Activated CD4-positive, alpha-beta T cell treated with anti-CD3 and anti-CD28 coated beads, Interleukin-10, Interleukin-2, amounts not matched to agents 100 ng/mL and 50 ng/mL, durations not matched to agents 16 hours and 8 hours (primary cell): ENCODE measurements at regions not wholly inside any gene's neighbourhood (a gene's known extent, or its start where the extent isn't known, plus 50 kb on each side); places are given as distances from the start of the nearest gene placed in this dataset.
"Not testable (repeated sequence)": the region's sequence is repeated elsewhere in the genome, so short reads cannot be mapped to it uniquely, and the experiment has no call there.

Experiments used
- DNase-seq: peaks from one replicate; pipeline ENCODE4 v3.0.0-alpha.2; 2020

DNA sequence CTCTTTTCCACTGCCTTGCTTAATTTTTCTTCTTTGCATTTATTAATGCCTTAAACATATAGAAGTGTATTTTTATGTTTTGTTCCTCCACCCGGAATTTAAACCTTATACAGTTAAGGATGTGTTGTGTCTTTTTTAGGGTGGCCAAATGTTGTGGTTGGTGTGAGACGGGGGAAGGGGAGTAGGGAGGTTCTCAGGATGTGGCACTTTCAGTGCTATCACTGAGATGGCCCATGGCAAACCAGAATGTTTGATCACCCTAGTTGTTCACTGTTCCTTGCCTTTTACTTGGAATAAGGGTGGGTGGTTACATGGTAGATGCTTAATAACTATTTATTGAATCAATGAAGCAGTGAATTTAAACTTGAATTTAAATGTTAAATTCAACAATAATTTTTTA, 216.0 kb upstream of the SLITRK1 start:
- no peak for DNase-seq

DNA sequence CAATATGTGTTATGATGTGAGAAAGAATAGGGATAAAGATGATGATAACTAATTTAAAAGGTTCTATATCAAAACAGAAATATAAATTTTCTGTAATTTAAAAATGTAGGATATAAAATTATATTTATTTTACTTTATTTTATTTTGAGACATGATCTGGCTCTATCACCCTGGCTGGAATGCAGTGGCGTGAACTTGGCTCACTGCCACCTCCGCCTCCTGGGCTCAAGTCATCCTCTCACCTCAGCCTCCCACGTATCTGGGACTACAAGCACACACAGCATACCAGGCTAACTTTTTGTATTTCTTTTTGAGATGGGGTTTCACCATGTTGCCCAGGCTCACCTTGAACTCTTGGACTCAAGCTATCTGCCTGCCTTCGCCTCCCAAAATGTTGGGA, 214.9 kb upstream of the SLITRK1 start:
- no peak for DNase-seq

DNA sequence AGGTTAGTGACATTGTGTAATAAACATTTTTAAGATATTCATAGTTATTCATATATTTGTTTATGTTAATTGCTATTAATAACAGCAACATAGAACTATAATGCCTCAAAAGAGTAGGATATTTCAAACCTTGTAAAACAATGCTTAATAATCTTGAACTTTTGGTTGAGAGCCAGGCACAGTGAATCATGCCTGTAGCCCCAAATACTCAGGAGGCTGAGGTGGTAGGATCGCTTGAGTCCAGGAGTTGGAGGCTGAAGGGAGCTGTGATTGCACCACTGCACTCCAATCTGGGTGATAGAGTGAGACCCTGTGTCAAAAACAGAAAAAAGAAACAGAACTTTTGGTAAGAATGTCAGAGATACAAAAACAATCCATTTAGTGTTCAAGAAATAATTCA, 213.9 kb upstream of the SLITRK1 start:
- no peak for DNase-seq

DNA sequence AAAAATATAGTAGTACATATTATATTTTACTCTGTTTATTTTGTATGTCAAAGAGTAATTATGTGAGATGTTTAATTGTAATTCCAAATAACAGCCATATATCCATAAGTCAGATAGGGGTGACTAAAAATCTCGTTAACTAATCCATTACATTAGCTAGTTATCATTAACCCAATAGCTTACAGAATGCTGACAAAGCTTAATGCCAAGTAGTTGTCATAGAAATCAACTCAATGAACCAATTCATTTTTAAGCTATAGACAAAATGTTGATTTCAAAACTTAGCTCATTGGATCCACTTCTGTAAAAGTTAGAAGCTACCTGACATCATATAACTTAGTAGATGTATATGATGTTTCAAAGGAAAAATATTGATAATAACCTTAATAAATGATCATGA, 206.7 kb upstream of the SLITRK1 start:
- DNase-seq, result no peak

DNA sequence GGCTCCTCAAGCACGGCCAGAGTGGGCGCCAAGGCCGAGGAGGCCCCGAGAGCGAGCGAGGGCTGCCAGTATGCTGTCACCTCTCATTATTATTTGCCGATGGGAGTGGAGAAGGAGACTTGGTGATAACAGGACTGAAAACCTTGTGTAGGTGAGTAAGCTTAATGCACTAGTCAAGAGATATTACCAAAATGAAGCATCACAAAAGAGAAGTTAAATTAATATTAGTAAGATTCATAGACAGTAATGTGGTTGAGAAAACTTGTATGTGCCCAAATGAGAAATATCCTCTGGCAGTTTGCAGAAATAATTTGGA, 204.5 kb upstream of the SLITRK1 start:
- no peak for DNase-seq

DNA sequence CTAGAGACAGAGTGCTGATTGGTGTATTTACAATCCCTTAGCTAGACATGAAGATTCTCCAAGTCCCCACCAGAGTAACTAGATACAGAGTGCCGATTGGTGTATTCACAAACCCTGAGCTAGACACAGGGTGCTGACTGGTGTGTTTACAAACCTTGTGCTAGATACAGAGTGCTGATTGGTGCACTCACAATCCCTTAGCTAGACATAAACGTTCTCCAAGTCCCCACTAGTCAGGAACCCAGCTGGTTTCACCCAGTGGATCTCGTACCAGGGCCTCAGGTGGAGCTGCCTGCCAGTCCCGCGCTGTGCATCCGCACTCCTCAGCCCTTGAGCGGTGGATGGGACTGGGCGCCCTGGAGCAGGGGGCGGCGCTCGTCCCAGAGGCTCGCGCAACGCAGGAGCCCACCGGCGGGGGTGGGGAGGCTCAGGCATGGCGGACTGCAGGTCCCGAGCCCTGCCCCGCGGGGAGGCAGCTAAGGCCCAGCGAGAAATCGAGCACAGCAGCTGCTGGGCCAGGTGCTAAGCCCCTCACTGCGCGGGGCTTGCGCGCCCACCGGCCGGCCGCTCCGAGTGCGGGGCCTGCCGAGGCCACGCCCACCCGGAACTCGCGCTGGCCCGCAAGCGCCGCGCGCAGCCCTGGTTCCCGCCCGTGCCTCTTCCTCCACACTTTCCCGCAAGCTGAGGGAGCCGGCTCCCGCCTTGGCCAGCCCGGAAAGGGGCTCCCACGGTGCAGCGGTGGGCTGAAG, 204.0 kb upstream of the SLITRK1 start:
- not testable (repeated sequence) for DNase-seq

DNA sequence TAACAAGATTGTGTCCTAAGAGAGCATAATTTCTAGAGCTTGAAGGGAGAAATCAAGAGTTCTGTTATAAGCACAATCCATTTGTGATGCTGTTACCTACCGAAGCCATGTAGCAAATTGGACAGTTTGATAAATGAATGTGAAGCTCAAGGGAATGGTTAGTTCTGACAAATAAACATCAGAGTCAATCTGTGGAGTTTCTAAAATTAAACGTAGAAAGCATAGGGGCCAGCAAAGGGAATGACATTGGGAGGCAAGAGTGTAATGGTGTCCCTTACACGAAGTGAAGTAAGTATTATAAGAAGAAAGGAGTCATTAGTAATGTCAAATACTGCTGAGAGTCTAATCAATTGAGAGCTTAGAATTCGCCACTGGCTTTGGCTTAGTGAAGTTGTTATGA, 200.2 kb upstream of the SLITRK1 start:
- no peak for DNase-seq

DNA sequence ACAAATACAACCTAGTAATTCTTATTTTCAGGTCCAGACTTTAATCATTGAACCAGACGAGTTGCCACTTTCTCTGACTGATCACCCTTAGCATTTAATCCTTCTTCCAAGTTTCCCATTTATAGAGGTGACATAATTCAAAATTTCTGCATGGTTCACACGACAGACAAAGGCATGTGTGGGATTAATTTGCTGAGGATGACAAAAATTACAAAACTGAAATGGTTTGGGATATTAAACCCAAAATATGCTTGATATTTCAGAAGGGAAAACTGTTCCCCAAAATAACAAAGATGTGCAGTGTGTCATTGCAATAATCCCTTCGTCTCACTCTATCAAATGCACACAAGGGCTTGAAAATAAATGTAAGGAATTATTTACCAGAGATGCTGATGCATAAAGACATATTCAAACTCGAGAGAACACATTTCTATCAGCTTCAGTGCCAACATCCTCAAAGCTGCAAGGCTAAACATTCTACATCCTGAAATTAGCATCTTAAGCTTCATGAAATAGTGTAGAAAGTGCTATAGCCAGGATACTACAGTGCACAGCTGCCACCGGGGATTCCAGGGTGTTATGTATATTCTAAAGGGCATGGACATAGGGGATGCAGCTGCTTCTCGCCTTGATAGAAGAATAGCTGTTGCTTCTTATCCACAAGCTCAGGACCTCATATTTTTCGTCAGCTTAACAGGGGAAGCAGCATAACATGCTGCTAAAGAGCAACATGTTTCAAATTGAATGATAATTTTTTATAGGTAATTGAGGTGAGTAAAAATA, 198.7 kb upstream of the SLITRK1 start:
- DNase-seq, result no peak

DNA sequence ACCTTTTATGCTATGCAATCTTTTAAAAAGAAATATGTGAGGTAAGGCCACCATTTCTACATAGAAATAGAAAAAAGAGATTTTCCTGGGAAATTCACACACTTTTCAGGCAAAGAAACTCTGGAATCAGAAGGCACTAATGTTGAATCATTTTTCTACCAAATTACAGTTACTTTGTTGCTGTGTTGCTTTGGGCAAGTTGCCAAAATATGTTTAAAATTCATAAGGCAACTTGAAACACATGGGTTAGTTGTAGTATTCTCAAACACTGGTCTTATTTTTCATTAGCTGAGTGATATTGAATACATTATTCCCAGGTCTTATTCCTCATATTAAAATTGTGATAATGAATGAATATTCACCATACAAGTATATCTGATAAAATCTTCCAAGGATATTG, 195.0 kb upstream of the SLITRK1 start:
- DNase-seq, result no peak

DNA sequence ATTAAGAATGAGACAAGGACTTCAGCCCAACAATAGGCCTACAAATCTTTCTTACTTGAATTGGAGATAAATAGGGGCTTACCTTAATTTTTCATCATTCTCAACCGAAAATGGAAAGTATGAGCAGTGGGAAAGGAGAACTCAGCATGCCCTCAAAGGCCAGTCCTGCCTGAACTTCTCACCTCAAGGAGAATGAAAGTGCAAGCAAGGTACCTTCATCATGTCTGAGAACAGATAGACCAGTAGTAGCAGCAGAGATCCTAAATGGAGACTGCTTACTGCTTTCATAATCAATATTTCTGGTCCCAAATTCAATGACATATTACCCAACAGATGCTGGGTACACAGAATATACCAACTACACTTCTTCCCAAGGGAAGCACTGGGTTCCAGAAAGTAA, 194.0 kb upstream of the SLITRK1 start:
- DNase-seq, result no peak

DNA sequence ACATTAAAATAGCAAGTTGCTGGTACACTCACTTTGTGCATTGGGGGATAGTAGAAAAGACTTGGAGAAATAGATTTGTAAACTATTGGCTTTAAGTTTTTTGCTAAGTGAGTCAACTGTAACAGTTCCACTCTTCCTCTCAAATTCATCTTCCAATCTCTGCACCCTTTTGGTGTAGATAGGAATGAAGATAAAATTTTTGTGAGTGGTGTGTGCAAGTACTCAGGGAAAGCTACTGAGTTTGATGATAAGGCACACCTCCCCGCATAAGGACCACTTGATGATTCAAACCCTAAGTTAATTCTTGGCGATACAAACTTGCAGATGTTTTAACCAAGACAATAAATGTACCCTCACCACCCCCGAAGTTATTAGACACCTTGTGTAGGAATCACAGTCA, 168.3 kb upstream of the SLITRK1 start:
- DNase-seq, result no peak

DNA sequence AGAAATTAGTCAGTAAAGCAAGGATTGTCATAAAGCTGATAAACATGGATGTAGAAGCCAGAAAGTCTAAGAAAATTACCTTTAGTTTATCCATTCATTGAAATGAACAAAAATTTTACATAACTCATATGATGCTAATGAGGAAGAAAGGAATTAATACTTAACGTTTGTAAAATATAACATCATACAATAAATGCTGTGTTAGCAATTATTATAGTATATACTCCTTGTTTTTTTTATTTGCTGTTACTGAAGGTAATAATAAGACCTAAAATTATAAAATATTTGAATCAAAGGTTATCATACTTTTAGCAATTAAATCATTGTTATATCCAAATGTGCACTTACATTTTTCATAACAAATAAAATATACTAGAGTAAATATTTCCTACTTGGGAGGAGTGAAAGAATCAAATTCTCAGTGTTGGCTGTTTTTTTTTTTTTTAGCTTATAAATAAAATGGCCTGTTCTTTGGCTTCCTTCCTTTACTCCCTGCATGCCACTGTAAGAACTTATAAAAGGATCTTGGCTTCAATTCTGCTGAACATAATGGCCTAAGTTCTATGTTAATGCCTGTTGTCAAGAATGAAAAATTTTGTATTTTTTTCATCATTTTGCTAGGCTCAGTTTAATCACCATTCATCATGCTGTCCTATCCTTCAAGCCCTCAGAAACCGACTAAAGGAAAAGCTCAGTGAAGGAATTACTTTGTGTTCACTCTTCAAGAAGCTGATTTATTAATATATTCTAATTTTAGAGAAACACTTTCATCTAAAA, 167.4 kb upstream of the SLITRK1 start:
- DNase-seq, result no peak

DNA sequence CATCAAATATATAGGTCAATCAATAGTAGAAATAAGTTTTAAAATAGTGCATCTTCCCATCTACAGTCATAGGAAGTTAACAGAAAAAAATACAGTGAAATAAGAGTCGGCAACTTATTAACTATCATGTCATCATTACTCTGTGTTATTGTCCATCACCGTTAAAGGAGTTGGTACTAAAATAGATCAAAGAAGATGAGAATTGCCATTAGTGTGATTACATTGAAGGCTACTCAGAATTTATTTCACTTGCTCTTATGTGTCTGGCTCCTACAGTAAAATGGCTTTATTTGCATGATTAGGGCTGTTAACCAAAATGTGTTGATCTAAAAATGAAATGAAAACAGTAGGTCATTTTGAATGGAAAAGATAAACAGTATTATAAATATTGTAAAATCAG, 162.5 kb upstream of the SLITRK1 start:
- DNase-seq, result no peak

DNA sequence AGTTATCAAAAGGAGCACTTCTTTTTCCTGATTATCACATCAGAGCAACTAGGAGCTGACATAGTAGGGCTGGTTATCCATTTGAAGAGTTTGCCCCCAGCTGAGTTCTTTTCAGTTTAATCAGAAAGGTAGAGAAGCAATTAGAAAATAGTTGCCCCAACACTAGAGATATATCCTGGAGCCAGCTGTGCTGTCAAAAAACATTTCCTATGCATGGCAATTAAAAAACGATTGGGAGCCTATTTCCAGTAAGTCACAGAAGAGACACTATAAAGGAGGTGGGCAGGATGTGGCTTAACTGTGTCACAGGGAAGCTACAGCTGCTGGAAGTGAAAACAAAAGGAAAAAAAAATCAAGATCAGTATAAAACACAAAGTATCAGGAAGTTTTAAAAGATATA, 155.7 kb upstream of the SLITRK1 start:
- DNase-seq, result no peak

DNA sequence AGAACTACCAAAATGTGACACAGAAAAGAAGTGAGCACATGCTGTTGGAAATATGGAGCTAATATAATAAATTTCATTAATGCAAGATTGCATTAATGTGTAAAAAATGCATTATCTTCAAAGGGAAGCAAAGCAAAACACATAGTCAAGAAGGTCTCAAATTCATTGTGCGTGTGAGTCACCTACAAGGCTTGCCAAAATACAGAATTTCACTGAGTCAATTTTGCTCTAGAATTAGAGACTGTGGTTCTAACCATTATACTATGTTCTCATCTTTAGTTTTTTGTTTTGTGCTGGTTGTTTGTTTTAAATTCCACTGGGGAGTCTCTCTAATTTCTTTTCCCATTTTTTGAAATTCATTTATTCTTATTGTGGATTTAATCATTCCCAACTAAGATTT, 149.8 kb upstream of the SLITRK1 start:
- DNase-seq, result no peak

DNA sequence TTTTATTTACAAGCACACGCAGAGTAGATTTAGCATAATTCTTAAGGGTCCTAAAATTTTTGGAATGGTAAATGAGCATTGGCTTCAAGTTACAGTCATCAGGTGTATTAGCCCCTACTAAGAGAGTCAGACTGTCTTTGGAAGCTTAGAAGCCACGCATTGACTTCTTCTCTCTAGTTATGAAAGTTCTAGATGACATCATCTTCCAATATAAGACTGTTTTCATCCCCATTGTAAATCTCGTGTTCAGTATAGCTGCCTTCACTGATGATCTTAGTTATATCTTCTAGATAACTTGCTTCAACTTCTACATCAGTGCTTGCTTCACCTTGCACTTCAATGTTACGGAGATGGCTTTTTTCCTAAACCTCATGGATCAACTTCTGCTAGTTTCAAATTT, 148.8 kb upstream of the SLITRK1 start:
- no peak for DNase-seq

DNA sequence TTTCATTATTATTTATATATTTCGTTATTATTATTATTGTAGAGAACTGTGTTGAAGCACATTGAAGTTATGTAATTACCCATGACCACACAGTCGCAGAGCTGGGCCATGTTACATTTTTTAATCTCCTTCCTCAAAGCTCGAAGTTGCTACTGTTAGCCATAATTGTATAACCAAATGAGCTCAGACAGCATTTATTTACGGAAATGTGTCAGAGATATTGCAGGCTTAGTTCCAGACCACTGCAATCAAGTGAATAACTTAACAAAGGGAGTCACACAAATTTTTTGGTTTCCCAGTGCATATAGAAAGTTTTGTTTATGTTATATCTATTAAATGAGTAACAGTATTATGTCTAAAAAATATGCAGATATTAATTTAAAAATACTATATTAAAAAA, 147.1 kb upstream of the SLITRK1 start:
- no peak for DNase-seq

DNA sequence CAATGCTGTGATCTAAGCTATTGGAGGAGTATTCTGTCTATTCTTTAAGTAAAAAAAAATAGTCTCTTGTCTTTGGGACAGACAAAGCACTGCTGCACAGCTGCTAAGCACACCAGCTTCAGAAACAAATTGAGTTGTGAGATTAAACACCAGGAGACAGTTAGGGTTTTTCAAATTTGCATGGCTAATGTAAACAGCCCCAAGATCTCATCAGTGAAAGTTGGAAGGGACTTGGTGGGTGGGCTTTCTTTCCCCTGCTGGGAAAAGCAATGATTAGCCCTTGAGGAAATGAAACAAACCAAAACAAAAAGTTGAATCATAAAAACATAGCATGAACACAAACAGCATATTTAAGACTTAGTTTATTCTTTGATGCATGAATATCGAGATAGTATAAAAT, 143.6 kb upstream of the SLITRK1 start:
- DNase-seq, result no peak

DNA sequence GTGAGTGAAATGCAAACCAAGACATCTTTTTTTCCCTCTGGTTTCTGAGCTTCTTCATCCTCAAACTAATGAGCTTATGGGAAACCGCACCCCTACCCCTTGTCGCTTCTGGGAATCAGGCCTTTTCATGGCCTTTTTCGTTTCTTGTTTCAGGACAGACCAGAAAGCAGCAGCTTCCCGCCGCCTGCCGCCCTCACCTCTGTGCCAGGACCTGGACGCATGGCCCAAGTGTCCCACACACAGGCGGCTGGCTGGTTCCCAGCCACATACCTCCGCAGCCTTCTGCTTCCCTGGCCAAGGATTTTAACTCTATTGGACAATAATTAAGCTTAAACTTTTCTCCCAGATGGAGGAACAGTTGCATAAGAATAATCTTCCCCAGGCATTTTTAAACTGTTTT, 114.1 kb upstream of the SLITRK1 start:
- DNase-seq, result no peak

DNA sequence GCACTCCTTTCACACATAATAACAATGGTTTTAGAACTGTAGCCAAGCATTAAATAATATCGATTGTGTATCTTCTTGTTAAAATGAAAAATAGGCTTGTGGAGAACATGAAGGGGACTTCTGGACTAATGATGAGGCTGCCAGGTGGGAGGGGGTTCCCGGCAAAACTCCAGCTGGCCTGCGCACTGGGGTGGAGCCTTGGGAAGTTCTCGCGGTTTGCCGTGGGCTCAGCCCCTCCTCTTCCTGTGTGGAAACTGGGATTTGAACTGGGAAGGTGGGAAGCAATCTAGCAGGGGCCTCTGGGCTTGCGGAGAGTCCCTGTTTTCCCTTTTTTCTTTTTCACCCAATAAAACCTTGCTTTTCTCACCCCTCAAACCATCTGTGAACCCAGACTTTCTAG, 113.7 kb upstream of the SLITRK1 start:
- DNase-seq, result no peak

DNA sequence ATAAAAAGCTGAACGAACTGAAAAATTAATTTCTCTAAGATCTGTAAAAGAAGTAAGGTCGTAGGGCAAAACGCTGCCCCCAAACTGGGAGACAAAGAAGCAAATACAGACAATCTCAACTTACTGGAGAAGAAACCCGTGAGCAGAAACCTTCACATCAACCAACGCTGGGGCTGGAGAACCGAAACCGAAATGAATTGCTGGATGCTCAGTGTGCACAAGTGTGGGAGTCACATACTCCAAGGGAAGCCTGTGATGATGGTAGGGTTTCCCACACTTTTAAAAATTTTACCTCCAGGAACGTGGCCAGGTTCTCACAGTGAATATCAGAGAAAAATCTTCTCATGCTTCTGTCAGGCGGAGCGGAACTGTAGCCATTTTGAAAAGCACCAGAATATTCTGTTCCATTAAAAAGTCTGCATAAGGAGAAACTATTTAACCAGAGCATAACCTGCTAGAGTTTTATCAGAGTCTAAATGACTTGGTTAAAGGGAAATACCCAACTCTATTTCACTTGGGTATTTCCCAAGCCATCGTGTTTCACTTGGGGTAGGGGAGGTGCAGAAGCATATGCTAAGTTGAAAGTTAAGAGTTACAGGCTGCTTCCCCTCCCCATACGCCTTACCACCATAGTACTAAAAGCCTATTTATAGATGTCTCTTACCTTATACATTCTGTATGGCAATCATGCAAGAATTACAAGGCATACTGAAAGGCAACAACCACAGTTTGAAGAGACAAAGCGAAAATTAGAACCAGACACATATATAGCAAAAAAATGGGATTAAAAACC, 110.5 kb upstream of the SLITRK1 start:
- no peak for DNase-seq

DNA sequence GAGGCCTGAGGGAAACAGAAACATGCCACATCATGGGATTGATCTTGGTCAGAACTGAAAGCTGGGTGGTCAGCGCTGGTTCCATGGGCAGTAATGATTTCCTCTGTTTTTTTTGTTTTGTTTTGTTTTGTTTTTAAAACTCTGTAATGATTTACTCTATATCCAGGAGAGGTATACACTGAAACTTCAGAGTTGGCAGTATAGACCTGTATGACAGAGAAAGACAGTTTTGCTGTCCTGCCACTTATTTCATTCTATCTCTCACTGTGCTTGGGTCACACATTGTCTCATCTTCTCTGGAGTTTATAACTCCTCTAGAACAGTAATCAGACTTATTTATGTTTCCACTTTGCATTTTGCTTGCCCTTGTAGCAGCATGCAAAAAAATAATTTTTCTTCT, 105.1 kb upstream of the SLITRK1 start:
- DNase-seq, result no peak

DNA sequence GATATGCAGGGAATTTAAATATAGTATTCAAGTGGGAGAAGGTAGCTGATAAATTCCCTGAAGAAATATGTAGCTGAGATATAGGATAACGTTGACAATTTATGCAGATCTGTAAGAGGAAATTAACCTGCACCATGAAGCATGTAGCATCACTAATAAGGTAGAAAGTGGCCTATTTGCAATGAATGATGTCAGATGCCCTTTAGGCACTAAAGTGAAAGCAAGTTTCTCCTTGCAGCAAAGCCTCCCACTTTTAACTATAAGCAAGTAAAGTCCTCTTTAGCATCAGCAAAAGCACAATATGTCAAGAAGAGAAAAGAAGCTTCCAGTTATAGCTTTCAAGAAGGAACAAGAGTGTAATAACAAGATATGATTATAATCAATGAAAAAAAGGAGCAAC, 102.5 kb upstream of the SLITRK1 start:
- DNase-seq, result no peak
